GM12878 (cell line): ENCODE measurements at regions not wholly inside any gene's neighbourhood (a gene's known extent, or its start where the extent isn't known, plus 50 kb on each side); places are given as distances from the start of the nearest gene placed in this dataset.

Experiments
- ATAC-seq: fragments of 200-7000 bp; cut with Tn5 transposase; 3 replicates; pipeline ENCODE4 v1.9.1; 2020; ENCODE audit warnings: mild to moderate bottlenecking, moderate library complexity
- BruUV-seq: library from RNA; stranded (reverse); fragments of 400-500 nt; replicated peaks from 2 replicates; lab custom pipeline; 2021; lab: Mats Ljungman, UMichigan
- CTCF ChIA-PET: fragments of 300-600 bp; sonication (Branson Sonifier 250); formaldehyde crosslinking; extraction: SDS; loops from one replicate; lab custom pipeline; 2021; ENCODE audit warnings: inconsistent platforms; lab: Yijun Ruan, JAX
- POLR2A ChIA-PET: fragments of 350-600 bp; formaldehyde crosslinking; extraction: SDS; loops from one replicate; lab custom pipeline; 2021; ENCODE audit warnings: inconsistent platforms; lab: Charles Lee
- RAD21 ChIA-PET: fragments of 300-600 bp; sonication (Branson Sonifier 250); formaldehyde crosslinking; loops from one replicate; lab custom pipeline; 2023; ENCODE audit warnings: antibody characterized with exemption; ENCODE audit not compliant: unreplicated experiment; lab: Charles Lee
- SMC1A ChIA-PET: fragments of 300-600 bp; sonication (Branson Sonifier 250); formaldehyde crosslinking; loops from one replicate; lab custom pipeline; 2023; ENCODE audit not compliant: unreplicated experiment, uncharacterized antibody; lab: Charles Lee
- DNase-seq: peaks from one replicate; pipeline ENCODE4 v3.0.0-alpha.2; 2011; ENCODE audit warnings: low read depth, low spot score
- FAIRE-seq: peaks from 3 replicates; lab custom pipeline; 2011; peaks lifted over from hg19 to GRCh38; lab: Jason Lieb, UNC
- H2AFZ ChIP-seq: 2 replicates; pipeline ENCODE4 v1.6.0; 2011; ENCODE audit warnings: low read depth, low read length, control low read depth; ENCODE audit not compliant: control insufficient read depth
- H3K27ac ChIP-seq: 2 replicates; pipeline ENCODE4 v1.5.1; 2011; ENCODE audit warnings: control low read depth; ENCODE audit not compliant: control insufficient read depth, insufficient read depth
- H3K27me3 ChIP-seq, 2 experiments: replicated peaks in 1 of 2; 2 replicates each; pipeline versions ENCODE4 v1.6.0 to v1.6.1; 2011; ENCODE audit warnings: low read length in 1 of 2; ENCODE audit not compliant: control insufficient read depth in 2 of 2, insufficient read depth in 2 of 2
- H3K36me3 ChIP-seq, 2 experiments: 2 replicates each; pipeline ENCODE4 v1.5.1; 2011; ENCODE audit warnings: low read length in 1 of 2; ENCODE audit not compliant: control insufficient read depth in 2 of 2, insufficient read depth in 2 of 2
- H3K4me1 ChIP-seq: 2 replicates; pipeline ENCODE4 v1.6.1; 2011; ENCODE audit warnings: mild to moderate bottlenecking, low read length, moderate library complexity, mixed read lengths; ENCODE audit not compliant: control insufficient read depth, insufficient read depth
- H3K4me2 ChIP-seq: 2 replicates; pipeline ENCODE4 v1.6.0; 2011; ENCODE audit warnings: control low read depth; ENCODE audit not compliant: control insufficient read depth, insufficient read depth
- H3K4me3 ChIP-seq: fragments of 200-600 bp; sonication (generic); 2 replicates; pipeline ENCODE4 v1.5.1; 2016
- H3K79me2 ChIP-seq: 2 replicates; pipeline ENCODE4 v1.6.0; 2011; ENCODE audit warnings: low read length; ENCODE audit not compliant: control insufficient read depth, insufficient read depth
- H3K9ac ChIP-seq: 2 replicates; pipeline ENCODE4 v1.8.0; 2011; ENCODE audit warnings: low read length, control low read depth, mixed read lengths; ENCODE audit not compliant: control insufficient read depth, insufficient read depth
- H3K9me3 ChIP-seq: replicated peaks from 3 replicates; pipeline ENCODE4 v1.5.1; 2011; ENCODE audit warnings: mild to moderate bottlenecking, low read length; ENCODE audit not compliant: control insufficient read depth, insufficient read depth
- H4K20me1 ChIP-seq: 2 replicates; pipeline ENCODE4 v1.6.0; 2011; ENCODE audit not compliant: control insufficient read depth, insufficient read depth
- EP300 ChIP-seq, 2 experiments: fragments of 150-350 bp in 1 of 2; IDR thresholded peaks; 2 replicates each; pipeline ENCODE4 v1.6.1; 2011 to 2012; ENCODE audit warnings: low read depth in 2 of 2, low read length in 2 of 2, borderline replicate concordance in 1 of 2, improper control_type of control experiment in 1 of 2, inconsistent platforms in 1 of 2; ENCODE audit not compliant: control insufficient read depth in 1 of 2
- MTA2 ChIP-seq: fragments of 450-650 bp; IDR thresholded peaks from 2 replicates; pipeline ENCODE4 v1.6.1; 2016; ENCODE audit warnings: low read depth, mild to moderate bottlenecking, moderate library complexity
- MTA3 ChIP-seq: IDR thresholded peaks from 2 replicates; pipeline ENCODE4 v1.6.1; 2012; ENCODE audit warnings: low read length, inconsistent platforms, borderline replicate concordance
- MXI1 ChIP-seq: fragments of 150-350 bp; IDR thresholded peaks from 2 replicates; pipeline ENCODE4 v1.6.1; 2011; ENCODE audit warnings: low read depth, mild to moderate bottlenecking, inconsistent platforms, low read length, improper control_type of control experiment
- NR2C1 ChIP-seq: fragments of 450-650 bp; IDR thresholded peaks from 2 replicates; pipeline ENCODE4 v1.6.1; 2017; ENCODE audit warnings: antibody characterized with exemption, mild to moderate bottlenecking, moderate library complexity
- RBBP5 ChIP-seq: fragments of 200-600 bp; sonication (generic); conservative IDR thresholded peaks from 2 replicates; pipeline ENCODE4 v1.6.1; 2016
- RUNX3 ChIP-seq: IDR thresholded peaks from 2 replicates; pipeline ENCODE4 v1.6.1; 2012; ENCODE audit warnings: low read length, inconsistent platforms
- SIN3A ChIP-seq: IDR thresholded peaks from 2 replicates; pipeline ENCODE4 v1.6.1; 2012; ENCODE audit warnings: low read depth, low read length, improper control_type of control experiment
- SMARCA5 ChIP-seq: fragments of 450-650 bp; IDR thresholded peaks from 2 replicates; pipeline ENCODE4 v1.6.1; 2017; ENCODE audit warnings: mild to moderate bottlenecking
- SREBF1 ChIP-seq: IDR thresholded peaks from 2 replicates; pipeline ENCODE4 v1.6.1; 2012; ENCODE audit warnings: mild to moderate bottlenecking, low read length
- SUPT20H ChIP-seq: IDR thresholded peaks from 2 replicates; pipeline ENCODE4 v1.6.1; 2011; ENCODE audit warnings: low read depth, mild to moderate bottlenecking, low read length, moderate library complexity, borderline replicate concordance; ENCODE audit not compliant: control insufficient read depth
- ZBED1 ChIP-seq: IDR thresholded peaks from 2 replicates; pipeline ENCODE4 v1.6.1; 2016; ENCODE audit warnings: borderline replicate concordance
- ZBTB11 ChIP-seq: fragments of 450-650 bp; formaldehyde crosslinking; IDR thresholded peaks from 2 replicates; pipeline ENCODE4 v1.5.0; 2022; ENCODE audit warnings: mild to moderate bottlenecking, missing genetic modification characterization
- ZNF217 ChIP-seq: fragments of 450-650 bp; IDR thresholded peaks from 2 replicates; pipeline ENCODE4 v1.6.1; 2017; ENCODE audit warnings: antibody characterized with exemption, mild to moderate bottlenecking
- WGBS: methylation state at CpG from one replicate; pipeline ENCODE4 v1.1.6; 2016; ENCODE audit warnings: low lambda C conversion rate; ENCODE audit not compliant: insufficient replicate concordance, insufficient coverage; ENCODE audit errors: missing lambda C conversion rate; 5-methylcytosine and 5-hydroxymethylcytosine counted together
- in situ Hi-C: fragments of 300-500 bp; cut with MboI; formaldehyde crosslinking; loops from 9 replicates; pipeline ENCODE4 v1.14.3; 2018; ENCODE audit warnings: mixed read lengths
- intact Hi-C: fragments of 100-400 bp; cut with micrococcal nuclease; formaldehyde crosslinking; loops from one replicate; pipeline ENCODE4 v1.14.2; 2022; ENCODE audit not compliant: unreplicated experiment

GRCh38 chr10:105956550-105956949, 1208.0 kb downstream of the SORCS1 start:
- no TSS peak for BruUV-seq

GRCh38 chr10:105953861-105954260, 1210.6 kb downstream of the SORCS1 start:
- 71% methylated on average over 3 of the region's 3 CpGs for WGBS
- Histone ChIP-seq H4K20me1 (no peaks in the 10 kb centered on the region), H3K4me3 (no peak overlapping the region), H3K27ac (no peak overlapping the region), H3K79me2 (no peaks in the 10 kb centered on the region), H3K4me2 (no peak overlapping the region), H3K36me3 (no peaks in the 10 kb centered on the region), H3K27me3 (no peaks in the 10 kb centered on the region), H3K9me3 (no peaks in the 10 kb centered on the region; the same call in 2 of the 3 replicates), H3K9ac (no peak overlapping the region), H3K4me1 (no peaks in the 10 kb centered on the region), H2AFZ (no peak overlapping the region)
- intact Hi-C loops: loop anchor here (5.0 kb wide), 1 partner anchor 157 kb away; no protein-coding TSS in a partner anchor
- ChIA-PET POLR2A (interaction anchor here (0.6 to 0.7 kb wide), 2 partner anchors 32 to 120 kb away, joined by 3 read pairs; no protein-coding TSS in a partner anchor), CTCF (interaction anchor here (0.6 to 9.8 kb wide), 4 partner anchors 19 to 775 kb away, joined by 3 to 111 read pairs (median 3); no protein-coding TSS in a partner anchor), RAD21 (no interaction called here), SMC1A (interaction anchor here (0.6 to 2.2 kb wide), 7 partner anchors 41 to 813 kb away, joined by 3 to 8 read pairs (median 4); no protein-coding TSS in a partner anchor)
- no TSS peak for BruUV-seq
- in situ Hi-C loops: loop anchor here (10.0 kb wide), 1 partner anchor 231 kb away; no protein-coding TSS in a partner anchor
- ATAC-seq (no peak), DNase-seq (no peak), FAIRE-seq (no peak)
- no peak for TF ChIP-seq ZBED1
- TF ChIP-seq NR2C1: no peak
- no peak for TF ChIP-seq EP300 (IDR thresholded peaks at IDR 0.05; ENCODE audit: borderline replicate concordance in 1 of 2, control insufficient read depth in 1 of 2, low read depth in 2 of 2, low read length in 2 of 2)
- no peak for TF ChIP-seq SMARCA5
- no peak for TF ChIP-seq ZBTB11 (CRISPR knock-in tag)
- TF ChIP-seq MXI1: no peak
- no peak for TF ChIP-seq RUNX3
- no peak for TF ChIP-seq MTA2

More at GRCh38 chr10:105956550-105956949, 1208.0 kb downstream of the SORCS1 start:
- no peaks in the 10 kb centered on the region for H3K36me3 ChIP-seq
- ChIA-PET CTCF (interaction anchor here (9.8 kb wide), 1 partner anchor 17 kb away, joined by 111 read pairs; no protein-coding TSS in a partner anchor), RAD21 (interaction anchor here (1.5 kb wide), 1 partner anchor 18 kb away, joined by 5 read pairs; no protein-coding TSS in a partner anchor), POLR2A (interaction anchor here (1.2 kb wide), 1 partner anchor 152 kb away, joined by 4 read pairs; no protein-coding TSS in a partner anchor), SMC1A (interaction anchor here (2.1 kb wide), 1 partner anchor 17 kb away, joined by 9 read pairs; no protein-coding TSS in a partner anchor)
- H3K27me3 ChIP-seq: no peaks in the 10 kb centered on the region
- H4K20me1 ChIP-seq: no peaks in the 10 kb centered on the region
- ATAC-seq (peak; percentile 24; the same call in 2 of the 3 replicates), DNase-seq (no peak), FAIRE-seq (peak; percentile 47)
- TF ChIP-seq SUPT20H: no peak
- no peak for TF ChIP-seq ZNF217
- TF ChIP-seq MTA3: no peak
- no peak for TF ChIP-seq SREBF1
- TF ChIP-seq SIN3A: no peak
- TF ChIP-seq RBBP5: no peak
- H3K4me2 ChIP-seq: peak overlapping the region; percentile 48; the same call in 1 of the 2 replicates
- H3K4me1 ChIP-seq: no peaks in the 10 kb centered on the region
- H3K4me3 ChIP-seq: no peak overlapping the region
- H3K9ac ChIP-seq: no peak overlapping the region
- H2AFZ ChIP-seq: no peak overlapping the region
- H3K9me3 ChIP-seq: no peaks in the 10 kb centered on the region; the same call in 2 of the 3 replicates
- intact Hi-C loops: no loop called here
- in situ Hi-C loops: loop anchor here (10.0 kb wide), 1 partner anchor 228 kb away; no protein-coding TSS in a partner anchor
- WGBS: 0% methylated on average over 1 of the region's 1 CpG
- H3K27ac ChIP-seq: no peak overlapping the region
- no peaks in the 10 kb centered on the region for H3K79me2 ChIP-seq
